ENCODE measurements at regions not wholly inside any gene's neighbourhood (a gene's known extent, or its start where the extent isn't known, plus 50 kb on each side); places are given as distances from the start of the nearest gene placed in this dataset.

GRCh38 chr2:125680809-125681208 is 975.1 kb upstream of the GYPC start:
- ChIA-PET POLR2A (no interaction called here), CTCF (no interaction called here)
- DNase-seq (ENCODE audit: extremely low spot score), result no peak
- TF ChIP-seq ARNT (IDR thresholded peaks at IDR 0.05), result no peak
- no peak for TF ChIP-seq CTBP1 (IDR thresholded peaks at IDR 0.05; ENCODE audit: borderline replicate concordance)
- TF ChIP-seq ELF4 (IDR thresholded peaks at IDR 0.05), result no peak
- no peak for TF ChIP-seq SUZ12 (IDR thresholded peaks at IDR 0.05)
- TF ChIP-seq L3MBTL2 (conservative IDR thresholded peaks at IDR 0.05), result no peak
- no peak for TF ChIP-seq FOXK2 (IDR thresholded peaks at IDR 0.05)
- TF ChIP-seq, protein P1, sequence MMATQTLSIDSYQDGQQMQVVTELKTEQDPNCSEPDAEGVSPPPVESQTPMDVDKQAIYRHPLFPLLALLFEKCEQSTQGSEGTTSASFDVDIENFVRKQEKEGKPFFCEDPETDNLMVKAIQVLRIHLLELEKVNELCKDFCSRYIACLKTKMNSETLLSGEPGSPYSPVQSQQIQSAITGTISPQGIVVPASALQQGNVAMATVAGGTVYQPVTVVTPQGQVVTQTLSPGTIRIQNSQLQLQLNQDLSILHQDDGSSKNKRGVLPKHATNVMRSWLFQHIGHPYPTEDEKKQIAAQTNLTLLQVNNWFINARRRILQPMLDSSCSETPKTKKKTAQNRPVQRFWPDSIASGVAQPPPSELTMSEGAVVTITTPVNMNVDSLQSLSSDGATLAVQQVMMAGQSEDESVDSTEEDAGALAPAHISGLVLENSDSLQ (IDR thresholded peaks at IDR 0.05), result no peak
- TF ChIP-seq FOXM1 (IDR thresholded peaks at IDR 0.05; ENCODE audit: borderline replicate concordance), result no peak
- TF ChIP-seq SP1 (IDR thresholded peaks at IDR 0.05), result no peak
- TF ChIP-seq HDGF (IDR thresholded peaks at IDR 0.05; ENCODE audit: borderline replicate concordance), result no peak
- TF ChIP-seq NFRKB (IDR thresholded peaks at IDR 0.05), result no peak
- TF ChIP-seq TARDBP (IDR thresholded peaks at IDR 0.05), result no peak
- no peak for TF ChIP-seq ZNF384 (IDR thresholded peaks at IDR 0.05)
- no peak for TF ChIP-seq BHLHE40 (IDR thresholded peaks at IDR 0.05; ENCODE audit: borderline replicate concordance)
- TF ChIP-seq LEF1 (IDR thresholded peaks at IDR 0.05; ENCODE audit: borderline replicate concordance), result no peak
- no peak for TF ChIP-seq FOXA1 (IDR thresholded peaks at IDR 0.05)

DNA sequence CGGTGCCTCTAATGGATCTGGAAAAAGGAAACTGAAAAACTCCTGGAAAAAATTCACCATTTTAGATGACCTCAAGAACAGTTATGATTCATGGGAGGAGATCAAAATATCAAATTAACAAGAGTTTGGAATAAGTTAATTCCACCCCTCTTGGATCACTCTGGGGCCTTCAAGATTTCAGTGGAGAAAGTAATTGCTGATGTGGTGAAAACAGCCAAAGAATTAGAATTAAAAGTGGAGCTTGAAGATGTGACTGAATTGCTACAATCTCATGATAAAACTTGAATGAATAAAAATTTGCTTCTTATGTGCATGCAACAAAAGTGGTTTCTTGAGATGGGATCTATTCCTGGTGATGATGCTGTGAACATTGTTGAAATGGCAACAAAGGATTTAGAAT is 974.4 kb upstream of the GYPC start:
- no peak for DNase-seq (ENCODE audit: extremely low spot score)
- ChIA-PET POLR2A (no interaction called here), CTCF (no interaction called here)
- TF ChIP-seq L3MBTL2 (conservative IDR thresholded peaks at IDR 0.05), result no peak
- TF ChIP-seq FOXA1 (IDR thresholded peaks at IDR 0.05), result no peak
- no peak for TF ChIP-seq LEF1 (IDR thresholded peaks at IDR 0.05; ENCODE audit: borderline replicate concordance)
- TF ChIP-seq SP1 (IDR thresholded peaks at IDR 0.05), result no peak
- TF ChIP-seq ELF4 (IDR thresholded peaks at IDR 0.05), result no peak
- no peak for TF ChIP-seq TARDBP (IDR thresholded peaks at IDR 0.05)

GRCh38 chr2:125681976-125682805 is 973.8 kb upstream of the GYPC start:
- no peak for DNase-seq (ENCODE audit: extremely low spot score)
- POLR2A ChIA-PET, result no interaction called here
- CTCF ChIA-PET, result no interaction called here
- TF ChIP-seq ZNF384 (IDR thresholded peaks at IDR 0.05) (no peak), NFRKB (IDR thresholded peaks at IDR 0.05) (no peak), HDGF (IDR thresholded peaks at IDR 0.05; ENCODE audit: borderline replicate concordance) (no peak), ELF4 (IDR thresholded peaks at IDR 0.05) (no peak), BHLHE40 (IDR thresholded peaks at IDR 0.05; ENCODE audit: borderline replicate concordance) (no peak), FOXM1 (IDR thresholded peaks at IDR 0.05; ENCODE audit: borderline replicate concordance) (no peak), SP1 (IDR thresholded peaks at IDR 0.05) (no peak), SUZ12 (IDR thresholded peaks at IDR 0.05) (no peak), FOXK2 (IDR thresholded peaks at IDR 0.05) (no peak), ARNT (IDR thresholded peaks at IDR 0.05) (no peak), L3MBTL2 (conservative IDR thresholded peaks at IDR 0.05) (no peak), FOXA1 (IDR thresholded peaks at IDR 0.05) (no peak), CTBP1 (IDR thresholded peaks at IDR 0.05; ENCODE audit: borderline replicate concordance) (no peak), LEF1 (IDR thresholded peaks at IDR 0.05; ENCODE audit: borderline replicate concordance) (no peak), TARDBP (IDR thresholded peaks at IDR 0.05) (no peak)
- TF ChIP-seq, protein P1 (IDR thresholded peaks at IDR 0.05), result no peak

DNA sequence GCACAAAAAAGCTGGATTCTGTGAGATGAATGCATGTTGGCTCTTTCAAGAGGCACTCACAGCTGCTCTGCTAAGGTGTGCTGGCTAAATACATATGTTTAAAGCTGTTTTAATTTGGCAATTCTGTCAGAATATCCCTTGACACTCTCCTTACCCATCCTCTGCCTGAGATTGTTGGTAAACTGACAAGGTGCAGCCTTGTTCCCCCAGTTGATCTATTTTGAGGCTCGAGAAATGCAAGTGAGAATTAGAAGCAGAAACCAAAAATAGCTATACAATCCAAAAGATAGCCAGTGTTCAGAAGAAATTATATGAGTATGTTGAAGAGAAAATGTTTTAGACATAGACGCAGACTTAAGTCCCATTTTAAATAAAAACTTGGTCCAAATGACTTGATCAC is 971.7 kb upstream of the GYPC start:
- POLR2A ChIA-PET, result no interaction called here
- no peak for DNase-seq (ENCODE audit: extremely low spot score)
- CTCF ChIA-PET, result no interaction called here
- TF ChIP-seq SP1 (IDR thresholded peaks at IDR 0.05) (no peak), HDGF (IDR thresholded peaks at IDR 0.05; ENCODE audit: borderline replicate concordance) (no peak), FOXK2 (IDR thresholded peaks at IDR 0.05) (no peak), LEF1 (IDR thresholded peaks at IDR 0.05; ENCODE audit: borderline replicate concordance) (no peak), CTBP1 (IDR thresholded peaks at IDR 0.05; ENCODE audit: borderline replicate concordance) (no peak), ARNT (IDR thresholded peaks at IDR 0.05) (no peak), BHLHE40 (IDR thresholded peaks at IDR 0.05; ENCODE audit: borderline replicate concordance) (no peak), SUZ12 (IDR thresholded peaks at IDR 0.05) (no peak), ZNF384 (IDR thresholded peaks at IDR 0.05) (no peak), FOXM1 (IDR thresholded peaks at IDR 0.05; ENCODE audit: borderline replicate concordance) (no peak), NFRKB (IDR thresholded peaks at IDR 0.05) (no peak), TARDBP (IDR thresholded peaks at IDR 0.05) (no peak), L3MBTL2 (conservative IDR thresholded peaks at IDR 0.05) (no peak)
- TF ChIP-seq, protein P1 (IDR thresholded peaks at IDR 0.05), result no peak

GRCh38 chr2:125684932-125685331 is 971.0 kb upstream of the GYPC start:
- no peak for DNase-seq (ENCODE audit: extremely low spot score)
- TF ChIP-seq BHLHE40 (IDR thresholded peaks at IDR 0.05; ENCODE audit: borderline replicate concordance), result no peak
- no peak for TF ChIP-seq FOXM1 (IDR thresholded peaks at IDR 0.05; ENCODE audit: borderline replicate concordance)
- no peak for TF ChIP-seq ARNT (IDR thresholded peaks at IDR 0.05)
- TF ChIP-seq NFRKB (IDR thresholded peaks at IDR 0.05), result no peak
- TF ChIP-seq FOXA1 (IDR thresholded peaks at IDR 0.05), result no peak
- TF ChIP-seq, protein P1 (IDR thresholded peaks at IDR 0.05), result no peak
- no peak for TF ChIP-seq SP1 (IDR thresholded peaks at IDR 0.05)
- no peak for TF ChIP-seq CTBP1 (IDR thresholded peaks at IDR 0.05; ENCODE audit: borderline replicate concordance)
- TF ChIP-seq ELF4 (IDR thresholded peaks at IDR 0.05), result no peak
- TF ChIP-seq FOXK2 (IDR thresholded peaks at IDR 0.05), result no peak
- no peak for TF ChIP-seq LEF1 (IDR thresholded peaks at IDR 0.05; ENCODE audit: borderline replicate concordance)
- TF ChIP-seq SUZ12 (IDR thresholded peaks at IDR 0.05), result no peak
- POLR2A ChIA-PET, result no interaction called here
- CTCF ChIA-PET, result no interaction called here

Measured in HEK293T (cell line).